Right atrium auricular region (tissue), 2 donors: ENCODE measurements at regions not wholly inside any gene's neighbourhood (a gene's known extent, or its start where the extent isn't known, plus 50 kb on each side); places are given as distances from the start of the nearest gene placed in this dataset.

Experiments used
- DNase-seq: peaks from one replicate; pipeline ENCODE4 v3.0.0-alpha.2; 2019; ENCODE audit warnings: low spot score
- H3K27ac ChIP-seq, 2 donors: fragments of 200-600 bp; sonication (generic); 1 replicate in 1 of 2; 2 replicates in 1 of 2; pipeline ENCODE4 v1.5.1; 2016 to 2019
- H3K27me3 ChIP-seq, 2 donors: fragments of 200-600 bp; sonication (generic); one replicate each; pipeline versions ENCODE4 v1.5.1 to v1.6.0; 2017 to 2019
- H3K36me3 ChIP-seq: fragments of 200-600 bp; sonication (generic); one replicate; pipeline ENCODE4 v1.5.1; 2016
- H3K4me1 ChIP-seq, 2 donors: fragments of 200-600 bp; sonication (generic); one replicate each; pipeline versions ENCODE4 v1.5.1 to v1.6.0; 2017 to 2019
- H3K4me3 ChIP-seq, 2 donors: fragments of 200-600 bp; sonication (generic); 1 replicate in 1 of 2; 2 replicates in 1 of 2; pipeline ENCODE4 v1.5.1; 2017 to 2019; ENCODE audit warnings: mild to moderate bottlenecking in 1 of 2, moderate library complexity in 1 of 2
- H3K9me3 ChIP-seq, 2 donors: fragments of 200-600 bp; sonication (generic); one replicate each; pipeline ENCODE4 v1.5.1; 2019
- CTCF ChIP-seq, 2 donors: fragments of 200-600 bp; sonication (generic); IDR thresholded peaks; one replicate each; pipeline ENCODE4 v1.5.1; 2019; ENCODE audit warnings: antibody characterized with exemption in 2 of 2

- Histone ChIP-seq H3K4me3 (no peak overlapping the region), H3K9me3 (no peaks in the 10 kb centered on the region), H3K27ac (no peak overlapping the region), H3K36me3 (no peaks in the 10 kb centered on the region), H3K27me3 (no peaks in the 10 kb centered on the region), H3K4me1 (no peaks in the 10 kb centered on the region)
- no peak for DNase-seq
- no peak for TF ChIP-seq CTCF (IDR thresholded peaks at IDR 0.05)
Measured at GRCh38 chr4:65805936-65806335, 135.6 kb upstream of the EPHA5 start.

GRCh38 chr4:65799513-65799912 is 129.2 kb upstream of the EPHA5 start:
- H3K27ac ChIP-seq, result no peak overlapping the region
- no peak overlapping the region for H3K4me3 ChIP-seq
- TF ChIP-seq CTCF (IDR thresholded peaks at IDR 0.05), result no peak

GRCh38 chr4:65798498-65799127 is 128.3 kb upstream of the EPHA5 start:
- TF ChIP-seq CTCF (IDR thresholded peaks at IDR 0.05), result no peak
- Histone ChIP-seq H3K36me3 (no peaks in the 10 kb centered on the region), H3K9me3 (no peaks in the 10 kb centered on the region)

More at GRCh38 chr4:65799513-65799912, 129.2 kb upstream of the EPHA5 start:
- Histone ChIP-seq H3K4me1 (no peaks in the 10 kb centered on the region), H3K27me3 (no peaks in the 10 kb centered on the region), H3K9me3 (no peaks in the 10 kb centered on the region), H3K36me3 (no peaks in the 10 kb centered on the region)
- DNase-seq, result no peak

GRCh38 chr4:65791812-65792308 is 121.6 kb upstream of the EPHA5 start:
- TF ChIP-seq CTCF (IDR thresholded peaks at IDR 0.05), result no peak
- Histone ChIP-seq H3K27me3 (no peaks in the 10 kb centered on the region), H3K4me1 (no peaks in the 10 kb centered on the region), H3K4me3 (no peak overlapping the region), H3K36me3 (no peaks in the 10 kb centered on the region), H3K9me3 (no peaks in the 10 kb centered on the region), H3K27ac (no peak overlapping the region)
- DNase-seq, result no peak

More at GRCh38 chr4:65798498-65799127, 128.3 kb upstream of the EPHA5 start:
- Histone ChIP-seq H3K4me3 (no peak overlapping the region), H3K27ac (no peak overlapping the region), H3K4me1 (no peaks in the 10 kb centered on the region), H3K27me3 (no peaks in the 10 kb centered on the region)
- no peak for DNase-seq

- no peak overlapping the region for H3K4me3 ChIP-seq
- no peaks in the 10 kb centered on the region for H3K36me3 ChIP-seq
- H3K27me3 ChIP-seq, result no peaks in the 10 kb centered on the region
- TF ChIP-seq CTCF (IDR thresholded peaks at IDR 0.05), result no peak
- H3K27ac ChIP-seq, result no peak overlapping the region
- no peaks in the 10 kb centered on the region for H3K4me1 ChIP-seq
- no peaks in the 10 kb centered on the region for H3K9me3 ChIP-seq
- DNase-seq, result no peak
Measured at GRCh38 chr4:65791111-65791811, 121.0 kb upstream of the EPHA5 start.
